ENCODE measurements at regions not wholly inside any gene's neighbourhood (a gene's known extent, or its start where the extent isn't known, plus 50 kb on each side); places are given as distances from the start of the nearest gene placed in this dataset.

- TF ChIP-seq EZH2phosphoT487 (IDR thresholded peaks at IDR 0.05; ENCODE audit: insufficient read depth, low read depth) (no peak), EZH2 (IDR thresholded peaks at IDR 0.05; ENCODE audit: insufficient read depth, poor library complexity, severe bottlenecking) (no peak)
These were observed 156.5 kb upstream of the FOXA2 start for GRCh38 chr20:22740829-22741228.
